HEK293T (cell line): ENCODE measurements at regions not wholly inside any gene's neighbourhood (a gene's known extent, or its start where the extent isn't known, plus 50 kb on each side); places are given as distances from the start of the nearest gene placed in this dataset.

ENCODE experiments used
- FOXK2 ChIP-seq: fragments of 450-650 bp; IDR thresholded peaks from 2 replicates; pipeline ENCODE4 v1.6.1; 2016; ENCODE audit warnings: mild to moderate bottlenecking
- NFRKB ChIP-seq: fragments of 450-650 bp; IDR thresholded peaks from 2 replicates; pipeline ENCODE4 v1.6.1; 2016; ENCODE audit warnings: mild to moderate bottlenecking, moderate library complexity
- SP1 ChIP-seq: fragments of 450-650 bp; IDR thresholded peaks from 2 replicates; pipeline ENCODE4 v1.6.1; 2017
- TARDBP ChIP-seq: fragments of 450-650 bp; IDR thresholded peaks from 2 replicates; pipeline ENCODE4 v1.6.1; 2016

- no peak for TF ChIP-seq TARDBP
- no peak for TF ChIP-seq NFRKB
- TF ChIP-seq FOXK2 = no peak
- no peak for TF ChIP-seq SP1
Measured at GRCh38 chr2:8575038-8575833, 106.6 kb upstream of the ID2 start.
